ENCODE measurements at regions not wholly inside any gene's neighbourhood (a gene's known extent, or its start where the extent isn't known, plus 50 kb on each side); places are given as distances from the start of the nearest gene placed in this dataset.
"Not testable (repeated sequence)": the region's sequence is repeated elsewhere in the genome, so short reads cannot be mapped to it uniquely, and the experiment has no call there.

- DNase-seq = not testable (repeated sequence)
Measured at GRCh38 chr5:122209601-122210000, 80.3 kb downstream of the ZNF474 start.

GRCh38 chr5:122218778-122219177 is 89.4 kb downstream of the ZNF474 start:
- no peak for DNase-seq

- no peak for DNase-seq
Measured at GRCh38 chr5:122219436-122220166, 90.3 kb downstream of the ZNF474 start.

- DNase-seq = no peak
Measured at GRCh38 chr5:122220511-122220910, 91.2 kb downstream of the ZNF474 start.

GRCh38 chr5:122221857-122222256 is 90.2 kb upstream of the SNCAIP start:
- no peak for DNase-seq

GRCh38 chr5:122222580-122222979 is 89.5 kb upstream of the SNCAIP start:
- no peak for DNase-seq

- no peak for DNase-seq
Measured at GRCh38 chr5:122228728-122229392, 83.2 kb upstream of the SNCAIP start.

GRCh38 chr5:122229551-122229950 is 82.5 kb upstream of the SNCAIP start:
- no peak for DNase-seq

GRCh38 chr5:122236270-122237040 is 75.6 kb upstream of the SNCAIP start:
- DNase-seq = no peak

- peak in 1 of 2 experiments; percentile 3 for DNase-seq
Measured at GRCh38 chr5:122237906-122238305, 74.1 kb upstream of the SNCAIP start.

GRCh38 chr5:122252319-122252718 is 59.7 kb upstream of the SNCAIP start:
- no peak for DNase-seq

GRCh38 chr5:122253794-122254193 is 58.2 kb upstream of the SNCAIP start:
- DNase-seq = no peak

- DNase-seq = no peak
Measured at GRCh38 chr5:122256388-122256787, 55.6 kb upstream of the SNCAIP start.

- DNase-seq = no peak
Measured at GRCh38 chr5:122257000-122257399, 55.0 kb upstream of the SNCAIP start.

GRCh38 chr5:122258241-122258640 is 53.8 kb upstream of the SNCAIP start:
- no peak for DNase-seq

GRCh38 chr5:122258840-122259239 is 53.2 kb upstream of the SNCAIP start:
- no peak for DNase-seq

GRCh38 chr5:122259995-122260394 is 52.0 kb upstream of the SNCAIP start:
- no peak for DNase-seq

- DNase-seq = no peak
Measured at GRCh38 chr5:122262103-122262502, 49.9 kb upstream of the SNCAIP start.

All from AML-193 (cell line).